GM20431 (cell line): ENCODE measurements at regions not wholly inside any gene's neighbourhood (a gene's known extent, or its start where the extent isn't known, plus 50 kb on each side); places are given as distances from the start of the nearest gene placed in this dataset.

Source experiments
- in situ Hi-C: fragments of 300-500 bp; cut with MseI, MboI; formaldehyde crosslinking; loops from one replicate; pipeline ENCODE4 v1.15.0; 2020; ENCODE audit warnings: low sequenced_read_pairs; ENCODE audit not compliant: unreplicated experiment

- in situ Hi-C loops: no loop called here
These were observed 421.7 kb upstream of the C16orf82 start for GRCh38 chr16:26644912-26645543.

- in situ Hi-C loops: no loop called here
These were observed 421.1 kb upstream of the C16orf82 start for GRCh38 chr16:26645614-26646013.

- in situ Hi-C loops: no loop called here
These were observed 418.9 kb upstream of the C16orf82 start for GRCh38 chr16:26647870-26648269.

- in situ Hi-C loops: no loop called here
These were observed 417.9 kb upstream of the C16orf82 start for GRCh38 chr16:26648851-26649250.

GRCh38 chr16:26649381-26650045 is 417.2 kb upstream of the C16orf82 start:
- in situ Hi-C loops: no loop called here

- in situ Hi-C loops: no loop called here
These were observed 415.3 kb upstream of the C16orf82 start for GRCh38 chr16:26651464-26651863.

- in situ Hi-C loops: no loop called here
These were observed 414.8 kb upstream of the C16orf82 start for GRCh38 chr16:26651884-26652283.

- in situ Hi-C loops: no loop called here
These were observed 408.2 kb upstream of the C16orf82 start for GRCh38 chr16:26658486-26658885.

- in situ Hi-C loops: no loop called here
These were observed 407.8 kb upstream of the C16orf82 start for GRCh38 chr16:26658915-26659314.

GRCh38 chr16:26664086-26664485 is 402.6 kb upstream of the C16orf82 start:
- in situ Hi-C loops: no loop called here

GRCh38 chr16:26665166-26665939 is 401.4 kb upstream of the C16orf82 start:
- in situ Hi-C loops: no loop called here

GRCh38 chr16:26666486-26666885 is 400.2 kb upstream of the C16orf82 start:
- in situ Hi-C loops: no loop called here

GRCh38 chr16:26667307-26667706 is 399.4 kb upstream of the C16orf82 start:
- in situ Hi-C loops: no loop called here

GRCh38 chr16:26668026-26668425 is 398.7 kb upstream of the C16orf82 start:
- in situ Hi-C loops: no loop called here

- in situ Hi-C loops: no loop called here
These were observed 394.5 kb upstream of the C16orf82 start for GRCh38 chr16:26672206-26672605.

- in situ Hi-C loops: no loop called here
These were observed 393.7 kb upstream of the C16orf82 start for GRCh38 chr16:26673011-26673410.

GRCh38 chr16:26680671-26681070 is 386.1 kb upstream of the C16orf82 start:
- in situ Hi-C loops: no loop called here

- in situ Hi-C loops: no loop called here
These were observed 378.6 kb upstream of the C16orf82 start for GRCh38 chr16:26688105-26688504.

- in situ Hi-C loops: no loop called here
These were observed 378.0 kb upstream of the C16orf82 start for GRCh38 chr16:26688699-26689098.

- in situ Hi-C loops: no loop called here
These were observed 374.1 kb upstream of the C16orf82 start for GRCh38 chr16:26692658-26693057.

GRCh38 chr16:26697807-26698206 is 368.9 kb upstream of the C16orf82 start:
- in situ Hi-C loops: no loop called here
